OCI-LY7 (cell line): ENCODE measurements at regions not wholly inside any gene's neighbourhood (a gene's known extent, or its start where the extent isn't known, plus 50 kb on each side); places are given as distances from the start of the nearest gene placed in this dataset.

Source experiments
- BruUV-seq: library from RNA; stranded (reverse); fragments of 400-500 nt; replicated peaks from 2 replicates; lab custom pipeline; 2021; lab: Mats Ljungman, UMichigan
- CTCF ChIA-PET: fragments of 300-600 bp; sonication (Branson Sonifier 250); formaldehyde crosslinking; loops from one replicate; lab custom pipeline; 2022; ENCODE audit warnings: antibody characterized with exemption; ENCODE audit not compliant: unreplicated experiment; lab: Charles Lee
- POLR2A ChIA-PET: fragments of 300-600 bp; sonication (Branson Sonifier 250); formaldehyde crosslinking; loops from one replicate; lab custom pipeline; 2022; ENCODE audit warnings: antibody characterized with exemption; lab: Charles Lee
- DNase-seq: peaks from one replicate; pipeline ENCODE4 v3.0.0-alpha.2; 2015; ENCODE audit warnings: low spot score
- H2AFZ ChIP-seq: fragments of 200-600 bp; sonication (generic), shearing (Covaris generic); 2 replicates; pipeline ENCODE4 v1.6.1; 2014; ENCODE audit warnings: mild to moderate bottlenecking, antibody characterized with exemption, low read length, moderate library complexity
- H3K27ac ChIP-seq: fragments of 200-600 bp; sonication (generic); 2 replicates; pipeline ENCODE4 v1.5.1; 2014; ENCODE audit warnings: mixed run types, low read depth, mild to moderate bottlenecking, moderate library complexity, low read length, inconsistent platforms; ENCODE audit not compliant: poor library complexity, severe bottlenecking
- H3K36me3 ChIP-seq: fragments of 200-600 bp; sonication (generic); 2 replicates; pipeline ENCODE4 v1.6.1; 2014; ENCODE audit warnings: mild to moderate bottlenecking, antibody characterized with exemption, low read length, moderate library complexity, mixed read lengths; ENCODE audit not compliant: insufficient read depth
- H3K4me1 ChIP-seq: fragments of 200-600 bp; sonication (generic); 2 replicates; pipeline ENCODE4 v1.5.1; 2014; ENCODE audit warnings: mild to moderate bottlenecking, low read length; ENCODE audit not compliant: insufficient read depth, poor library complexity, severe bottlenecking
- H3K4me2 ChIP-seq: fragments of 200-600 bp; sonication (generic); 2 replicates; pipeline ENCODE4 v1.6.1; 2014; ENCODE audit warnings: mild to moderate bottlenecking, low read length
- H3K4me3 ChIP-seq: fragments of 200-600 bp; sonication (generic); 2 replicates; pipeline ENCODE4 v1.5.1; 2014; ENCODE audit warnings: mild to moderate bottlenecking, low read depth, low read length; ENCODE audit not compliant: poor library complexity, severe bottlenecking
- H3K79me2 ChIP-seq: fragments of 200-600 bp; sonication (generic); 2 replicates; pipeline ENCODE4 v1.6.1; 2016; ENCODE audit warnings: low read depth, mild to moderate bottlenecking, low read length, moderate library complexity, mixed read lengths; ENCODE audit not compliant: insufficient read depth
- H3K9me2 ChIP-seq: fragments of 200-600 bp; sonication (generic); 2 replicates; pipeline ENCODE4 v1.6.1; 2016; ENCODE audit warnings: mild to moderate bottlenecking, low read length, mixed read lengths; ENCODE audit not compliant: insufficient read depth
- H3K9me3 ChIP-seq: fragments of 200-600 bp; sonication (generic); 2 replicates; pipeline ENCODE4 v1.6.1; 2014; ENCODE audit warnings: mild to moderate bottlenecking, mixed run types, low read length, mixed read lengths
- H4K20me1 ChIP-seq: fragments of 200-600 bp; sonication (generic); 2 replicates; pipeline ENCODE4 v1.6.1; 2014; ENCODE audit warnings: mild to moderate bottlenecking, antibody characterized with exemption, low read length, moderate library complexity, mixed read lengths; ENCODE audit not compliant: insufficient read depth
- CTCF ChIP-seq: fragments of 200-600 bp; sonication (generic); conservative IDR thresholded peaks from 2 replicates; pipeline ENCODE4 v1.5.1; 2014; ENCODE audit warnings: mild to moderate bottlenecking, antibody characterized with exemption, low read length, moderate library complexity, mixed read lengths
- EZH2phosphoT487 ChIP-seq: fragments of 200-600 bp; sonication (generic); IDR thresholded peaks from 2 replicates; pipeline ENCODE4 v1.6.1; 2018; ENCODE audit warnings: low read depth, borderline replicate concordance, mild to moderate bottlenecking, mixed run types, antibody characterized with exemption, low read length, moderate library complexity, mixed read lengths
- intact Hi-C: fragments of 100-400 bp; cut with micrococcal nuclease; formaldehyde crosslinking; loops from one replicate; pipeline ENCODE4 v1.10.0; 2022; ENCODE audit not compliant: unreplicated experiment

GRCh38 chr6:147787417-147787816 lies 278.9 kb downstream of the SAMD5 start:
- Histone ChIP-seq H3K36me3 (no peaks in the 10 kb centered on the region), H3K4me1 (no peaks in the 10 kb centered on the region), H3K9me3 (no peaks in the 10 kb centered on the region), H3K9me2 (no peaks in the 10 kb centered on the region), H3K27ac (no peak overlapping the region), H2AFZ (no peak overlapping the region), H3K4me3 (no peak overlapping the region), H4K20me1 (no peaks in the 10 kb centered on the region), H3K4me2 (no peak overlapping the region), H3K79me2 (no peaks in the 10 kb centered on the region)
- CTCF ChIA-PET, result no interaction called here
- no peak for DNase-seq
- no TSS peak for BruUV-seq
- intact Hi-C loops, result no loop called here
- TF ChIP-seq EZH2phosphoT487 (no peak), CTCF (no peak)
- POLR2A ChIA-PET, result interaction anchor here (0.6 kb wide), 1 partner anchor 278 kb away, joined by 3 read pairs; no protein-coding TSS in a partner anchor

- CTCF ChIA-PET, result no interaction called here
Measured at GRCh38 chr6:147789430-147789947, 281.0 kb downstream of the SAMD5 start.

More at GRCh38 chr6:147789430-147789947, 281.0 kb downstream of the SAMD5 start:
- H3K79me2 ChIP-seq, result no peaks in the 10 kb centered on the region
- TF ChIP-seq EZH2phosphoT487 (no peak), CTCF (no peak)
- DNase-seq, result no peak
- intact Hi-C loops, result no loop called here
- no peaks in the 10 kb centered on the region for H3K9me2 ChIP-seq
- no peak overlapping the region for H3K27ac ChIP-seq
- BruUV-seq, result no TSS peak
- POLR2A ChIA-PET, result no interaction called here
- no peaks in the 10 kb centered on the region for H4K20me1 ChIP-seq
- H3K4me2 ChIP-seq, result no peak overlapping the region
- no peak overlapping the region for H2AFZ ChIP-seq
- no peak overlapping the region for H3K4me3 ChIP-seq
- H3K36me3 ChIP-seq, result no peaks in the 10 kb centered on the region
- H3K4me1 ChIP-seq, result no peaks in the 10 kb centered on the region
- no peaks in the 10 kb centered on the region for H3K9me3 ChIP-seq
